Tibial artery (tissue), 4 donors: ENCODE measurements at regions not wholly inside any gene's neighbourhood (a gene's known extent, or its start where the extent isn't known, plus 50 kb on each side); places are given as distances from the start of the nearest gene placed in this dataset.
A peak's percentile ranks its signal among the peaks of the same experiment; 100 is the strongest.
"Not testable (repeated sequence)": the region's sequence is repeated elsewhere in the genome, so short reads cannot be mapped to it uniquely, and the experiment has no call there.

ENCODE experiments used
- DNase-seq, 2 donors: peaks; one replicate each; pipeline ENCODE4 v3.0.0-alpha.2; 2019
- H3K27ac ChIP-seq, 2 donors: fragments of 200-600 bp; sonication (generic) in 1 of 2; 1 replicate in 1 of 2; 2 replicates in 1 of 2; pipeline ENCODE4 v1.5.1; 2018 to 2019; ENCODE audit warnings: mild to moderate bottlenecking in 1 of 2
- H3K27me3 ChIP-seq, 2 donors: fragments of 200-600 bp; sonication (generic) in 1 of 2; one replicate each; pipeline versions ENCODE4 v1.5.1 to v1.6.0; 2016 to 2019
- H3K36me3 ChIP-seq, 3 donors: fragments of 200-600 bp; sonication (generic) in 2 of 3; one replicate each; pipeline ENCODE4 v1.5.1; 2016 to 2019; ENCODE audit warnings: mild to moderate bottlenecking in 2 of 3
- H3K4me1 ChIP-seq, 4 donors: fragments of 200-600 bp; sonication (generic) in 2 of 4; 1 replicate in 3 of 4; 2 replicates in 1 of 4; pipeline ENCODE4 v1.5.1; 2016 to 2019
- H3K4me3 ChIP-seq, 2 donors: fragments of 200-600 bp; sonication (generic) in 1 of 2; 1 replicate in 1 of 2; 2 replicates in 1 of 2; pipeline ENCODE4 v1.5.1; 2018 to 2019; ENCODE audit warnings: mild to moderate bottlenecking in 2 of 2
- H3K9me3 ChIP-seq, 3 donors: fragments of 200-600 bp; sonication (generic) in 1 of 3; one replicate each; pipeline ENCODE4 v1.5.1; 2016 to 2019
- CTCF ChIP-seq, 2 experiments: fragments of 200-600 bp in 1 of 2; fragments of 450-650 bp in 1 of 2; IDR thresholded peaks; one replicate each; pipeline ENCODE4 v1.5.1; 2017 to 2019; ENCODE audit warnings: antibody characterized with exemption in 2 of 2, mild to moderate bottlenecking in 1 of 2, moderate library complexity in 1 of 2
- intact Hi-C: fragments of 100-400 bp; cut with DNase I; formaldehyde crosslinking; loops from one replicate; pipeline ENCODE4 v1.15.0; 2023; ENCODE audit warnings: low total_unique reads

DNA sequence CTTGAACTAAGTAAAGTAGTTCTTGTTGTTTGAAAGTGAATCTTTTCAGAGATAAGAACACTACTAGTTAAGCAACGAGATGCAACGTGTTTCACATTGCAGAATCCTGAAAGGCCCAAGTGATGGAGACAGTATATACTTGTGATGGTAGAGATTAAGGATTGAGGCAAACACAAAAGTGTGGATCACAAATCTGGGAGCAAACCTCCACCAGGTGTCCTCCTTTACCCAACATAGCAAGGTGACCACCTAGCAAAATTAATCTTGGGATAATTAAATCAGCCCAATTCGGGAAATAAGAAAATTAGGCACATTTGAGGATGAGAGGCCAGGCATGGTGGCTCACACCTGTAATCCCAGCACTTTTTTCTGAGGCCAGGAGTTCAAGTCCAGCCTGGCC is 563.9 kb downstream of the DACH1 start:
- TF ChIP-seq CTCF (IDR thresholded peaks at IDR 0.05), result no peak
- Histone ChIP-seq H3K36me3 (no peaks in the 10 kb centered on the region), H3K4me3 (no peak overlapping the region), H3K27ac (no peak overlapping the region), H3K4me1 (no peaks in the 10 kb centered on the region), H3K27me3 (no peaks in the 10 kb centered on the region), H3K9me3 (no peaks in the 10 kb centered on the region)
- no peak for DNase-seq
- intact Hi-C loops, result no loop called here

DNA sequence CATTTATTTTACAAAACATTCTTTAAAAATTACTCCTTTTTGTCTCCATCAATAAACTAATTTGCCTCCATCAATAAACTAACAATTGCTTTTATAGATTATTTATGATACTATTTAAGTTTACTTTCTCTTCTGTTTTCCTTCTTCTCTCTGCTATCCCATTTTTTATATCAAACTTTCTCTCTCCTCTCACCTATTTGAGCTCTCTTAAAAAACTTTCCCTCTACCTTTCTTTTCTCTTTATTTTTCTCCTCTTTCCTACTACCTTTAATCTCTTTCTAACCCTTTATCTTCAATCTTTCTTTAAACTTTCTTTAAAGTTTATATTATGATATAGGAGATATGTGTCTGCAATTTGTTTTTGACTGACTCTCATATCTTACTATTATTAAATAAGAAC is 566.4 kb downstream of the DACH1 start:
- Histone ChIP-seq H3K9me3 (no peaks in the 10 kb centered on the region), H3K27me3 (no peaks in the 10 kb centered on the region), H3K36me3 (no peaks in the 10 kb centered on the region), H3K4me3 (no peak overlapping the region), H3K4me1 (no peaks in the 10 kb centered on the region), H3K27ac (no peak overlapping the region)
- intact Hi-C loops, result no loop called here
- DNase-seq, result no peak
- no peak for TF ChIP-seq CTCF (IDR thresholded peaks at IDR 0.05)

- no peak for DNase-seq
- TF ChIP-seq CTCF (IDR thresholded peaks at IDR 0.05), result no peak
- H3K36me3 ChIP-seq, result no peaks in the 10 kb centered on the region
- no peak overlapping the region for H3K27ac ChIP-seq
- no peaks in the 10 kb centered on the region for H3K4me1 ChIP-seq
- H3K27me3 ChIP-seq, result no peaks in the 10 kb centered on the region
- intact Hi-C loops, result no loop called here
- H3K9me3 ChIP-seq, result no peaks in the 10 kb centered on the region
- no peak overlapping the region for H3K4me3 ChIP-seq
Observed at GRCh38 chr13:71291842-71292146, 575.2 kb downstream of the DACH1 start.

- intact Hi-C loops, result no loop called here
- H3K9me3 ChIP-seq, result no peaks in the 10 kb centered on the region
- H3K4me1 ChIP-seq, result no peaks in the 10 kb centered on the region
- no peak for DNase-seq
- no peak overlapping the region for H3K27ac ChIP-seq
- H3K27me3 ChIP-seq, result no peaks in the 10 kb centered on the region
- no peak for TF ChIP-seq CTCF (IDR thresholded peaks at IDR 0.05)
- no peaks in the 10 kb centered on the region for H3K36me3 ChIP-seq
- H3K4me3 ChIP-seq, result peak overlapping the region; percentile 40 to 46
Observed at GRCh38 chr13:71290963-71291841, 575.8 kb downstream of the DACH1 start.

GRCh38 chr13:71289980-71290379 is 577.0 kb downstream of the DACH1 start:
- H3K4me3 ChIP-seq, intact Hi-C loops: not testable (repeated sequence)

GRCh38 chr13:71285700-71286099 is 581.3 kb downstream of the DACH1 start:
- Histone ChIP-seq H3K4me1 (no peaks in the 10 kb centered on the region), H3K4me3 (no peak overlapping the region), H3K36me3 (no peaks in the 10 kb centered on the region), H3K9me3 (no peaks in the 10 kb centered on the region), H3K27me3 (no peaks in the 10 kb centered on the region), H3K27ac (no peak overlapping the region)
- DNase-seq, result no peak
- TF ChIP-seq CTCF (IDR thresholded peaks at IDR 0.05), result no peak
- intact Hi-C loops, result no loop called here

More at GRCh38 chr13:71289980-71290379, 577.0 kb downstream of the DACH1 start:
- H3K36me3 ChIP-seq, H3K9me3 ChIP-seq, H3K27me3 ChIP-seq, H3K27ac ChIP-seq, H3K4me1 ChIP-seq, DNase-seq: not testable (repeated sequence)
